Trophoblast cell (in vitro differentiated cells and primary cell): ENCODE measurements at regions not wholly inside any gene's neighbourhood (a gene's known extent, or its start where the extent isn't known, plus 50 kb on each side); places are given as distances from the start of the nearest gene placed in this dataset.

ENCODE experiments used
- DNase-seq, 2 donors: peaks; one replicate each; pipeline ENCODE4 v3.0.0-alpha.2; 2016
- H2AFZ ChIP-seq: 2 replicates; pipeline ENCODE4 v1.6.1; 2013; ENCODE audit warnings: low read length, moderate library complexity, mild to moderate bottlenecking; ENCODE audit not compliant: insufficient read depth, poor library complexity
- H2AK5ac ChIP-seq: 2 replicates; pipeline ENCODE4 v1.6.1; 2013; ENCODE audit warnings: mild to moderate bottlenecking, low read length
- H2BK120ac ChIP-seq: 2 replicates; pipeline ENCODE4 v1.6.1; 2013; ENCODE audit warnings: low read length, mild to moderate bottlenecking, moderate library complexity; ENCODE audit not compliant: insufficient read depth, poor library complexity
- H2BK12ac ChIP-seq: 2 replicates; pipeline ENCODE4 v1.6.1; 2013; ENCODE audit warnings: mild to moderate bottlenecking, low read length, moderate library complexity
- H2BK5ac ChIP-seq: 2 replicates; pipeline ENCODE4 v1.6.1; 2013; ENCODE audit warnings: low read length, low read depth, moderate library complexity, mild to moderate bottlenecking; ENCODE audit not compliant: poor library complexity
- H3K14ac ChIP-seq: 2 replicates; pipeline ENCODE4 v1.6.1; 2013; ENCODE audit warnings: mild to moderate bottlenecking, low read length
- H3K18ac ChIP-seq: 2 replicates; pipeline ENCODE4 v1.6.1; 2013; ENCODE audit warnings: mild to moderate bottlenecking, low read length
- H3K23ac ChIP-seq: 2 replicates; pipeline ENCODE4 v1.6.1; 2013; ENCODE audit warnings: low read length
- H3K27ac ChIP-seq: 2 replicates; pipeline ENCODE4 v1.5.1; 2013; ENCODE audit warnings: low read depth, mild to moderate bottlenecking, inconsistent platforms, low read length, moderate library complexity
- H3K27me3 ChIP-seq: 2 replicates; pipeline ENCODE4 v1.6.1; 2013; ENCODE audit warnings: inconsistent platforms, mild to moderate bottlenecking, low read length, moderate library complexity; ENCODE audit not compliant: insufficient read depth
- H3K36me3 ChIP-seq, 2 experiments: 1 replicate in 1 of 2; 2 replicates in 1 of 2; pipeline ENCODE4 v1.6.1; 2013; ENCODE audit warnings: low read length in 2 of 2, mild to moderate bottlenecking in 2 of 2, moderate library complexity in 1 of 2; ENCODE audit not compliant: insufficient read depth in 2 of 2, control insufficient read depth in 1 of 2
- H3K4ac ChIP-seq: 2 replicates; pipeline ENCODE4 v1.6.1; 2013; ENCODE audit warnings: low read depth, mild to moderate bottlenecking, low read length, moderate library complexity
- H3K4me1 ChIP-seq, 2 experiments: 1 replicate in 1 of 2; 2 replicates in 1 of 2; pipeline ENCODE4 v1.6.1; 2013; ENCODE audit warnings: low read length in 2 of 2, mild to moderate bottlenecking in 2 of 2, moderate library complexity in 1 of 2; ENCODE audit not compliant: insufficient read depth in 2 of 2, control insufficient read depth in 1 of 2
- H3K4me2 ChIP-seq: 2 replicates; pipeline ENCODE4 v1.6.1; 2013; ENCODE audit warnings: inconsistent platforms, mild to moderate bottlenecking, low read length, moderate library complexity
- H3K4me3 ChIP-seq: 2 replicates; pipeline ENCODE4 v1.5.1; 2013; ENCODE audit warnings: mild to moderate bottlenecking, low read depth, low read length, inconsistent platforms
- H3K79me1 ChIP-seq: one replicate; pipeline ENCODE4 v1.6.1; 2013; ENCODE audit warnings: low read length
- H3K79me2 ChIP-seq: 2 replicates; pipeline ENCODE4 v1.6.1; 2013; ENCODE audit warnings: low read length, mild to moderate bottlenecking; ENCODE audit not compliant: control insufficient read depth, insufficient read depth, poor library complexity
- H3K9ac ChIP-seq: 2 replicates; pipeline ENCODE4 v1.6.1; 2013; ENCODE audit warnings: mild to moderate bottlenecking, low read length
- H3K9me3 ChIP-seq: 2 replicates; pipeline ENCODE4 v1.6.1; 2013; ENCODE audit warnings: low read depth, mild to moderate bottlenecking, control low read depth, inconsistent platforms, low read length; ENCODE audit not compliant: insufficient read depth
- H4K12ac ChIP-seq: 2 replicates; pipeline ENCODE4 v1.6.1; 2013; ENCODE audit warnings: low read depth, mild to moderate bottlenecking, low read length, moderate library complexity
- H4K8ac ChIP-seq: 2 replicates; pipeline ENCODE4 v1.6.1; 2013; ENCODE audit warnings: low read depth, mild to moderate bottlenecking, low read length, moderate library complexity
- H4K91ac ChIP-seq: one replicate; pipeline ENCODE4 v1.6.1; 2013; ENCODE audit warnings: low read depth, mild to moderate bottlenecking, low read length, moderate library complexity
- WGBS: extraction: QIAGEN DNeasy Blood & Tissue Kit; methylation state at CpG from one replicate; pipeline ENCODE4 v1.1.7; 2013; ENCODE audit warnings: missing lambda C conversion rate; ENCODE audit not compliant: insufficient read length, insufficient coverage; ENCODE audit errors: extremely low coverage; 5-methylcytosine and 5-hydroxymethylcytosine counted together

- Histone ChIP-seq H4K8ac (no peak overlapping the region), H2AFZ (no peak overlapping the region), H3K79me2 (no peaks in the 10 kb centered on the region), H3K4ac (no peak overlapping the region), H3K27ac (no peak overlapping the region), H2BK12ac (no peak overlapping the region), H2BK120ac (no peak overlapping the region), H3K9me3 (no peaks in the 10 kb centered on the region), H4K91ac (no peak overlapping the region), H2AK5ac (no peak overlapping the region), H3K4me3 (no peak overlapping the region), H3K4me1 (peaks cover 0 to 4% of the 10 kb centered on the region in 2 experiments), H3K9ac (no peak overlapping the region), H3K27me3 (no peaks in the 10 kb centered on the region), H2BK5ac (no peak overlapping the region), H3K79me1 (peaks cover 1% of the 10 kb centered on the region), H4K12ac (no peak overlapping the region), H3K18ac (no peak overlapping the region), H3K14ac (no peak overlapping the region), H3K23ac (no peak overlapping the region), H3K36me3 (no peaks in the 10 kb centered on the region), H3K4me2 (no peak overlapping the region)
- no peak for DNase-seq
- WGBS, result no CpG with 5 or more reads among the region's 1 CpG
These were observed 167.2 kb downstream of the KLF5 start for GRCh38 chr13:73225990-73226389.

- Histone ChIP-seq H3K14ac (no peak overlapping the region), H3K18ac (no peak overlapping the region), H2AK5ac (no peak overlapping the region), H4K91ac (no peak overlapping the region), H3K4me1 (peaks cover 0 to 5% of the 10 kb centered on the region in 2 experiments), H4K8ac (no peak overlapping the region), H2BK12ac (no peak overlapping the region), H2AFZ (no peak overlapping the region), H3K79me1 (peaks cover 2% of the 10 kb centered on the region), H3K9ac (no peak overlapping the region), H4K12ac (no peak overlapping the region), H3K36me3 (no peaks in the 10 kb centered on the region), H2BK5ac (no peak overlapping the region), H3K9me3 (no peaks in the 10 kb centered on the region), H3K4me3 (no peak overlapping the region), H3K23ac (no peak overlapping the region), H3K79me2 (no peaks in the 10 kb centered on the region), H3K4ac (no peak overlapping the region), H3K27me3 (no peaks in the 10 kb centered on the region), H3K4me2 (no peak overlapping the region), H3K27ac (no peak overlapping the region), H2BK120ac (no peak overlapping the region)
- no CpG with 5 or more reads among the region's 1 CpG for WGBS
- DNase-seq, result peak in 1 of 2 donors; percentile 18
These were observed 165.9 kb downstream of the KLF5 start for GRCh38 chr13:73224703-73225102.

- no peak overlapping the region for H3K27ac ChIP-seq
- WGBS, result no CpG with 5 or more reads among the region's 5 CpGs
- no peak overlapping the region for H3K4me3 ChIP-seq
- DNase-seq, result no peak
- H3K4me1 ChIP-seq, result peaks cover 0 to 5% of the 10 kb centered on the region in 2 experiments
- no peak overlapping the region for H3K4ac ChIP-seq
- H2BK5ac ChIP-seq, result no peak overlapping the region
- no peak overlapping the region for H2BK12ac ChIP-seq
- H3K9ac ChIP-seq, result no peak overlapping the region
- no peak overlapping the region for H3K18ac ChIP-seq
- H3K36me3 ChIP-seq, result no peaks in the 10 kb centered on the region
- H4K12ac ChIP-seq, result no peak overlapping the region
- no peak overlapping the region for H4K8ac ChIP-seq
- H3K14ac ChIP-seq, result no peak overlapping the region
- no peak overlapping the region for H2BK120ac ChIP-seq
- peaks cover 2% of the 10 kb centered on the region for H3K79me1 ChIP-seq
- no peak overlapping the region for H4K91ac ChIP-seq
- no peak overlapping the region for H2AFZ ChIP-seq
- no peak overlapping the region for H2AK5ac ChIP-seq
- no peaks in the 10 kb centered on the region for H3K79me2 ChIP-seq
- H3K23ac ChIP-seq, result no peak overlapping the region
- no peaks in the 10 kb centered on the region for H3K27me3 ChIP-seq
- H3K9me3 ChIP-seq, result no peaks in the 10 kb centered on the region
- H3K4me2 ChIP-seq, result no peak overlapping the region
These were observed 164.6 kb downstream of the KLF5 start for GRCh38 chr13:73223372-73223781.

- no peak overlapping the region for H3K4ac ChIP-seq
- no peak overlapping the region for H4K8ac ChIP-seq
- H3K27ac ChIP-seq, result no peak overlapping the region
- H3K14ac ChIP-seq, result no peak overlapping the region
- H2BK12ac ChIP-seq, result no peak overlapping the region
- peaks cover 0 to 5% of the 10 kb centered on the region in 2 experiments for H3K4me1 ChIP-seq
- H2BK120ac ChIP-seq, result no peak overlapping the region
- H3K4me3 ChIP-seq, result no peak overlapping the region
- H2AFZ ChIP-seq, result no peak overlapping the region
- H3K36me3 ChIP-seq, result no peaks in the 10 kb centered on the region
- H2AK5ac ChIP-seq, result no peak overlapping the region
- no peak overlapping the region for H4K12ac ChIP-seq
- H2BK5ac ChIP-seq, result no peak overlapping the region
- H3K27me3 ChIP-seq, result no peaks in the 10 kb centered on the region
- H3K4me2 ChIP-seq, result no peak overlapping the region
- no peak overlapping the region for H3K23ac ChIP-seq
- H3K18ac ChIP-seq, result no peak overlapping the region
- no CpG with 5 or more reads among the region's 6 CpGs for WGBS
- H3K9me3 ChIP-seq, result no peaks in the 10 kb centered on the region
- H3K9ac ChIP-seq, result no peak overlapping the region
- DNase-seq, result no peak
- no peak overlapping the region for H4K91ac ChIP-seq
- H3K79me2 ChIP-seq, result no peaks in the 10 kb centered on the region
- peaks cover 4% of the 10 kb centered on the region for H3K79me1 ChIP-seq
These were observed 164.0 kb downstream of the KLF5 start for GRCh38 chr13:73222627-73223305.
